IMR-90 (cell line): ENCODE measurements at regions not wholly inside any gene's neighbourhood (a gene's known extent, or its start where the extent isn't known, plus 50 kb on each side); places are given as distances from the start of the nearest gene placed in this dataset.

Source experiments
- ATAC-seq: fragments of 200-7000 bp; cut with Tn5 transposase; 2 replicates; pipeline ENCODE4 v1.9.1; 2020; ENCODE audit warnings: low read depth, mild to moderate bottlenecking, moderate library complexity
- BruUV-seq: library from RNA; stranded (reverse); fragments of 400-500 nt; replicated peaks from 2 replicates; lab custom pipeline; 2021; lab: Mats Ljungman, UMichigan
- CTCF ChIA-PET: fragments of 300-600 bp; formaldehyde crosslinking; extraction: SDS; loops from one replicate; lab custom pipeline; 2021; ENCODE audit warnings: antibody characterized with exemption; lab: Yijun Ruan, JAX
- POLR2A ChIA-PET: fragments of 300-600 bp; sonication (Branson Sonifier 250); formaldehyde crosslinking; loops from one replicate; lab custom pipeline; 2022; ENCODE audit warnings: antibody characterized with exemption; ENCODE audit not compliant: unreplicated experiment; lab: Charles Lee
- DNase-seq: peaks from one replicate; pipeline ENCODE4 v3.0.0; 2013
- H2AFZ ChIP-seq: replicated peaks from 2 replicates; pipeline ENCODE3; 2013; ENCODE audit warnings: low read length, mild to moderate bottlenecking; ENCODE audit not compliant: poor library complexity
- H2AK5ac ChIP-seq: 2 replicates; pipeline ENCODE4 v1.6.1; 2013; ENCODE audit warnings: low read depth, low read length, inconsistent platforms
- H2AK9ac ChIP-seq: replicated peaks from 2 replicates; pipeline ENCODE3; 2013; ENCODE audit warnings: mild to moderate bottlenecking, low read depth, low read length, moderate library complexity; ENCODE audit not compliant: poor library complexity
- H2BK120ac ChIP-seq: 2 replicates; pipeline ENCODE4 v1.6.1; 2013; ENCODE audit warnings: low read depth, low read length, inconsistent platforms
- H2BK15ac ChIP-seq: 3 replicates; pipeline ENCODE4 v1.6.1; 2013; ENCODE audit warnings: low read depth, low read length, inconsistent platforms
- H2BK20ac ChIP-seq: 2 replicates; pipeline ENCODE4 v1.6.1; 2013; ENCODE audit warnings: low read depth, mild to moderate bottlenecking, inconsistent platforms, low read length, moderate library complexity
- H2BK5ac ChIP-seq: 2 replicates; pipeline ENCODE4 v1.6.1; 2013; ENCODE audit warnings: mild to moderate bottlenecking, low read depth, low read length, inconsistent platforms; ENCODE audit not compliant: poor library complexity, severe bottlenecking
- H3K14ac ChIP-seq: replicated peaks from 2 replicates; pipeline ENCODE4 v1.6.1; 2013; ENCODE audit warnings: low read depth, low read length, inconsistent platforms
- H3K18ac ChIP-seq: 2 replicates; pipeline ENCODE4 v1.6.1; 2013; ENCODE audit warnings: low read depth, low read length, control low read depth
- H3K23ac ChIP-seq: 2 replicates; pipeline ENCODE4 v1.6.1; 2013; ENCODE audit warnings: low read depth, low read length, inconsistent platforms
- H3K27ac ChIP-seq: 2 replicates; pipeline ENCODE4 v1.5.1; 2013; ENCODE audit warnings: mild to moderate bottlenecking, control low read depth, low read length; ENCODE audit not compliant: insufficient read depth
- H3K27me3 ChIP-seq: 2 replicates; pipeline ENCODE4 v1.6.1; 2013; ENCODE audit warnings: low read length; ENCODE audit not compliant: control insufficient read depth, insufficient read depth
- H3K36me3 ChIP-seq: 2 replicates; pipeline ENCODE4 v1.6.1; 2013; ENCODE audit warnings: low read length, mixed read lengths; ENCODE audit not compliant: control insufficient read depth, insufficient read depth
- H3K4ac ChIP-seq: 2 replicates; pipeline ENCODE4 v1.6.1; 2013; ENCODE audit warnings: low read depth, low read length, inconsistent platforms
- H3K4me1 ChIP-seq: 2 replicates; pipeline ENCODE4 v1.6.1; 2013; ENCODE audit warnings: low read length, mixed read lengths; ENCODE audit not compliant: control insufficient read depth, insufficient read depth
- H3K4me2 ChIP-seq: 2 replicates; pipeline ENCODE4 v1.6.1; 2013; ENCODE audit warnings: low read depth, mild to moderate bottlenecking, control low read depth, low read length, moderate library complexity
- H3K4me3 ChIP-seq: 2 replicates; pipeline ENCODE4 v1.5.1; 2013; ENCODE audit warnings: low read depth, mild to moderate bottlenecking, control low read depth, low read length, moderate library complexity; ENCODE audit not compliant: insufficient read depth
- H3K56ac ChIP-seq: 2 replicates; pipeline ENCODE4 v1.6.1; 2013; ENCODE audit warnings: low read length, inconsistent platforms; ENCODE audit not compliant: insufficient read depth; ENCODE audit errors: extremely low read depth
- H3K79me1 ChIP-seq, 2 experiments: 2 replicates each; pipeline ENCODE4 v1.6.1; 2013; ENCODE audit warnings: low read length in 2 of 2, inconsistent platforms in 1 of 2, low read depth in 1 of 2
- H3K9ac ChIP-seq: 2 replicates; pipeline ENCODE4 v1.6.1; 2013; ENCODE audit warnings: low read depth, low read length, control low read depth
- H3K9me1 ChIP-seq: 2 replicates; pipeline ENCODE4 v1.6.1; 2013; ENCODE audit warnings: low read length, inconsistent platforms; ENCODE audit not compliant: insufficient read depth
- H3K9me3 ChIP-seq: 2 replicates; pipeline ENCODE4 v1.6.1; 2013; ENCODE audit warnings: low read length; ENCODE audit not compliant: control insufficient read depth, insufficient read depth
- H4K20me1 ChIP-seq: 2 replicates; pipeline ENCODE4 v1.6.1; 2013; ENCODE audit warnings: low read length, inconsistent platforms; ENCODE audit not compliant: insufficient read depth
- H4K5ac ChIP-seq: 2 replicates; pipeline ENCODE4 v1.6.1; 2013; ENCODE audit warnings: mild to moderate bottlenecking, low read depth, low read length, control low read depth
- H4K8ac ChIP-seq, 2 experiments: 2 replicates each; pipeline ENCODE4 v1.6.1; 2013; ENCODE audit warnings: low read depth in 2 of 2, low read length in 2 of 2, control low read depth in 1 of 2, inconsistent platforms in 1 of 2
- H4K91ac ChIP-seq: 2 replicates; pipeline ENCODE4 v1.6.1; 2013; ENCODE audit warnings: low read depth, low read length, inconsistent platforms; ENCODE audit not compliant: insufficient read depth
- BHLHE40 ChIP-seq: fragments of 150-350 bp; IDR thresholded peaks from 2 replicates; pipeline ENCODE4 v1.6.1; 2016; ENCODE audit warnings: mild to moderate bottlenecking, low read depth, low read length
- CEBPB ChIP-seq: IDR thresholded peaks from 2 replicates; pipeline ENCODE4 v1.6.1; 2012; ENCODE audit warnings: low read depth, low read length, improper control_type of control experiment
- CHD1 ChIP-seq: IDR thresholded peaks from 2 replicates; pipeline ENCODE4 v1.6.1; 2012; ENCODE audit warnings: low read depth, low read length, improper control_type of control experiment
- FOS ChIP-seq: fragments of 150-350 bp; IDR thresholded peaks from 2 replicates; pipeline ENCODE4 v1.6.1; 2016; ENCODE audit warnings: low read depth, low read length
- MAFK ChIP-seq: IDR thresholded peaks from 2 replicates; pipeline ENCODE4 v1.6.1; 2012; ENCODE audit warnings: low read depth, low read length, improper control_type of control experiment
- MAZ ChIP-seq: IDR thresholded peaks from 2 replicates; pipeline ENCODE4 v1.6.1; 2012; ENCODE audit warnings: low read depth, mild to moderate bottlenecking, low read length, improper control_type of control experiment, moderate library complexity, borderline replicate concordance
- MXI1 ChIP-seq: IDR thresholded peaks from 2 replicates; pipeline ENCODE4 v1.6.1; 2012; ENCODE audit warnings: low read depth, mild to moderate bottlenecking, low read length, moderate library complexity, borderline replicate concordance
- NFE2L2 ChIP-seq: fragments of 150-350 bp; IDR thresholded peaks from 2 replicates; pipeline ENCODE4 v1.6.1; 2016; ENCODE audit warnings: low read depth, mild to moderate bottlenecking, low read length
- POLR2A ChIP-seq: IDR thresholded peaks from 2 replicates; pipeline ENCODE4 v1.6.1; 2012; ENCODE audit warnings: mild to moderate bottlenecking, low read depth, low read length
- RAD21 ChIP-seq: IDR thresholded peaks from 2 replicates; pipeline ENCODE4 v1.6.1; 2012; ENCODE audit warnings: low read length, improper control_type of control experiment
- RCOR1 ChIP-seq: IDR thresholded peaks from 2 replicates; pipeline ENCODE4 v1.6.1; 2012; ENCODE audit warnings: mild to moderate bottlenecking, low read length, improper control_type of control experiment; ENCODE audit not compliant: insufficient replicate concordance
- RFX5 ChIP-seq: IDR thresholded peaks from 2 replicates; pipeline ENCODE4 v1.8.0; 2012; ENCODE audit warnings: low read depth, mild to moderate bottlenecking, low read length, moderate library complexity
- SMC3 ChIP-seq: fragments of 150-350 bp; IDR thresholded peaks from 2 replicates; pipeline ENCODE4 v1.6.1; 2016; ENCODE audit warnings: low read depth, mild to moderate bottlenecking, antibody characterized with exemption, low read length, moderate library complexity
- WGBS, 2 experiments: methylation state at CpG; one replicate each; pipeline versions ENCODE4 v1.1.5 to v1.1.7; 2013; ENCODE audit warnings: missing lambda C conversion rate in 2 of 2; ENCODE audit not compliant: insufficient read length in 1 of 2; ENCODE audit errors: extremely low coverage in 2 of 2; 5-methylcytosine and 5-hydroxymethylcytosine counted together
- dilution Hi-C: fragments of 300-500 bp; cut with HindIII; formaldehyde crosslinking; loops from one replicate; pipeline ENCODE4 v1.14.3; 2018; ENCODE audit warnings: low sequenced_read_pairs; ENCODE audit not compliant: unreplicated experiment
- in situ Hi-C: fragments of 300-500 bp; cut with MboI; formaldehyde crosslinking; loops from 3 replicates; pipeline ENCODE4 v1.14.3; 2019; ENCODE audit warnings: low sequenced_read_pairs, inconsistent platforms, mixed read lengths
- intact Hi-C: fragments of 100-400 bp; cut with micrococcal nuclease; formaldehyde crosslinking; loops from 2 replicates; pipeline ENCODE4 v1.10.0; 2022
- TF ChIP-seq, protein P1 (sequence below): fragments of 150-350 bp; IDR thresholded peaks from 2 replicates; pipeline ENCODE4 v1.6.1; 2016; ENCODE audit warnings: low read depth, mild to moderate bottlenecking, low read length, moderate library complexity, borderline replicate concordance
- TF ChIP-seq, protein P2 (sequence below): fragments of 150-350 bp; IDR thresholded peaks from 2 replicates; pipeline ENCODE4 v1.6.1; 2017; ENCODE audit warnings: mild to moderate bottlenecking, antibody characterized with exemption, low read length, low read depth
- TF ChIP-seq, protein P3 (sequence below): conservative IDR thresholded peaks from 2 replicates; pipeline ENCODE4 v1.5.1; 2012; ENCODE audit warnings: mild to moderate bottlenecking, low read depth, low read length, improper control_type of control experiment

DNA sequence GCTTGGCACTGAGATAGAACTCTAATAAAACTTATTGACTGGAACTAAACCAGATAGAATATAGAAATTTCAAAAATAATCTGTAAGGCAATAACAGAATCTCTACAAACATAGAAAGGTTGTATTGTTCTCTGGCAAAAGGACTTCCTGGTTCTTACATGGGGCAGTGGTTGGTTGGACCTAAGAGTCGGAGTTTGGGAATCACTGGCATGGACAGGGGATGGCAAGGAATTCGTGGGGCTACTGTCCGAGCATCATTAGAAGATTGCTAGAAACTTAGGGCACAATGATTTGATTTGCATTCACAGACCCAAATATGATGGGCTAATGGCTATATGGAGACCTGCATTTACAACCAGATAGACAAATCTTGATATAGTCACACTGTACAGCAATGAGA lies 103.8 kb upstream of the GOT2 start:
- BruUV-seq: no TSS peak
- no peak for ATAC-seq

More for the DNA sequence above, 103.8 kb upstream of the GOT2 start:
- Histone ChIP-seq H3K56ac (no peak overlapping the region), H3K27me3 (no peaks in the 10 kb centered on the region), H3K4ac (no peak overlapping the region), H3K9ac (no peak overlapping the region), H2BK20ac (no peak overlapping the region), H4K8ac (no peak overlapping the region), H3K27ac (no peak overlapping the region), H2AFZ (no peak overlapping the region), H3K23ac (no peak overlapping the region), H3K4me3 (no peak overlapping the region), H3K4me1 (no peaks in the 10 kb centered on the region), H2BK5ac (no peak overlapping the region), H4K91ac (no peak overlapping the region), H3K18ac (no peak overlapping the region), H2BK120ac (no peak overlapping the region), H3K4me2 (no peak overlapping the region), H3K79me1 (no peaks in the 10 kb centered on the region), H2BK15ac (no peak overlapping the region), H2AK5ac (no peak overlapping the region), H3K9me3 (no peaks in the 10 kb centered on the region), H4K5ac (no peak overlapping the region), H4K20me1 (no peaks in the 10 kb centered on the region), H2AK9ac (no peak overlapping the region), H3K36me3 (no peaks in the 10 kb centered on the region), H3K9me1 (no peaks in the 10 kb centered on the region), H3K14ac (no peak overlapping the region)
- no peak for DNase-seq
- ChIA-PET POLR2A (no interaction called here), CTCF (no interaction called here)
- WGBS, 2 experiments: 43% methylated on average over 1 of the region's 3 CpGs; no CpG with 5 or more reads in 1 of the 2 experiments
- intact Hi-C loops: no loop called here
- TF ChIP-seq FOS (no peak), BHLHE40 (no peak), CEBPB (no peak), RCOR1 (no peak), SMC3 (no peak), MAZ (no peak), RAD21 (no peak), CHD1 (no peak), MAFK (no peak), NFE2L2 (no peak), POLR2A (no peak), MXI1 (no peak), RFX5 (no peak)
- TF ChIP-seq, protein P1, sequence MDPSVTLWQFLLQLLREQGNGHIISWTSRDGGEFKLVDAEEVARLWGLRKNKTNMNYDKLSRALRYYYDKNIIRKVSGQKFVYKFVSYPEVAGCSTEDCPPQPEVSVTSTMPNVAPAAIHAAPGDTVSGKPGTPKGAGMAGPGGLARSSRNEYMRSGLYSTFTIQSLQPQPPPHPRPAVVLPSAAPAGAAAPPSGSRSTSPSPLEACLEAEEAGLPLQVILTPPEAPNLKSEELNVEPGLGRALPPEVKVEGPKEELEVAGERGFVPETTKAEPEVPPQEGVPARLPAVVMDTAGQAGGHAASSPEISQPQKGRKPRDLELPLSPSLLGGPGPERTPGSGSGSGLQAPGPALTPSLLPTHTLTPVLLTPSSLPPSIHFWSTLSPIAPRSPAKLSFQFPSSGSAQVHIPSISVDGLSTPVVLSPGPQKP: no peak
- TF ChIP-seq, protein P2, sequence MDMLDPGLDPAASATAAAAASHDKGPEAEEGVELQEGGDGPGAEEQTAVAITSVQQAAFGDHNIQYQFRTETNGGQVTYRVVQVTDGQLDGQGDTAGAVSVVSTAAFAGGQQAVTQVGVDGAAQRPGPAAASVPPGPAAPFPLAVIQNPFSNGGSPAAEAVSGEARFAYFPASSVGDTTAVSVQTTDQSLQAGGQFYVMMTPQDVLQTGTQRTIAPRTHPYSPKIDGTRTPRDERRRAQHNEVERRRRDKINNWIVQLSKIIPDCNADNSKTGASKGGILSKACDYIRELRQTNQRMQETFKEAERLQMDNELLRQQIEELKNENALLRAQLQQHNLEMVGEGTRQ: no peak
- TF ChIP-seq, protein P3, sequence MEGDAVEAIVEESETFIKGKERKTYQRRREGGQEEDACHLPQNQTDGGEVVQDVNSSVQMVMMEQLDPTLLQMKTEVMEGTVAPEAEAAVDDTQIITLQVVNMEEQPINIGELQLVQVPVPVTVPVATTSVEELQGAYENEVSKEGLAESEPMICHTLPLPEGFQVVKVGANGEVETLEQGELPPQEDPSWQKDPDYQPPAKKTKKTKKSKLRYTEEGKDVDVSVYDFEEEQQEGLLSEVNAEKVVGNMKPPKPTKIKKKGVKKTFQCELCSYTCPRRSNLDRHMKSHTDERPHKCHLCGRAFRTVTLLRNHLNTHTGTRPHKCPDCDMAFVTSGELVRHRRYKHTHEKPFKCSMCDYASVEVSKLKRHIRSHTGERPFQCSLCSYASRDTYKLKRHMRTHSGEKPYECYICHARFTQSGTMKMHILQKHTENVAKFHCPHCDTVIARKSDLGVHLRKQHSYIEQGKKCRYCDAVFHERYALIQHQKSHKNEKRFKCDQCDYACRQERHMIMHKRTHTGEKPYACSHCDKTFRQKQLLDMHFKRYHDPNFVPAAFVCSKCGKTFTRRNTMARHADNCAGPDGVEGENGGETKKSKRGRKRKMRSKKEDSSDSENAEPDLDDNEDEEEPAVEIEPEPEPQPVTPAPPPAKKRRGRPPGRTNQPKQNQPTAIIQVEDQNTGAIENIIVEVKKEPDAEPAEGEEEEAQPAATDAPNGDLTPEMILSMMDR: no peak
- in situ Hi-C loops: no loop called here
- dilution Hi-C loops: no loop called here
